ENCODE measurements at regions not wholly inside any gene's neighbourhood (a gene's known extent, or its start where the extent isn't known, plus 50 kb on each side); places are given as distances from the start of the nearest gene placed in this dataset.

- TF ChIP-seq CTCF (IDR thresholded peaks at IDR 0.05; ENCODE audit: extremely low read depth in 1 of 2, insufficient read depth in 1 of 2, low read depth in 1 of 2, low read length in 2 of 2), result no peak
- no peak for TF ChIP-seq EZH2 (IDR thresholded peaks at IDR 0.05; ENCODE audit: borderline replicate concordance, low read depth, low read length, severe bottlenecking)
- TF ChIP-seq POLR2A (IDR thresholded peaks at IDR 0.05; ENCODE audit: low read depth, low read length), result no peak
- TF ChIP-seq POLR2AphosphoS5 (IDR thresholded peaks at IDR 0.05; ENCODE audit: insufficient read depth, low read depth, low read length), result no peak
- no peak for TF ChIP-seq GATA2 (IDR thresholded peaks at IDR 0.05; ENCODE audit: insufficient read depth, insufficient read length, low read depth, low read length)
- no peak for TF ChIP-seq JUN (IDR thresholded peaks at IDR 0.05; ENCODE audit: borderline replicate concordance, insufficient read depth, insufficient read length, low read depth)
- TF ChIP-seq FOS (IDR thresholded peaks at IDR 0.05; ENCODE audit: borderline replicate concordance, insufficient read depth, low read length), result no peak
- TF ChIP-seq MAX (IDR thresholded peaks at IDR 0.05; ENCODE audit: insufficient read depth, insufficient read length), result no peak
Observed at GRCh38 chr12:78290606-78291345, 460.1 kb downstream of the NAV3 start.
